Progenitor cell of endocrine pancreas (in vitro differentiated cells): ENCODE measurements at regions not wholly inside any gene's neighbourhood (a gene's known extent, or its start where the extent isn't known, plus 50 kb on each side); places are given as distances from the start of the nearest gene placed in this dataset.

Source experiments
- DNase-seq: peaks from one replicate; pipeline ENCODE4 v3.0.0; 2021; ENCODE audit warnings: low spot score; ENCODE audit not compliant: unreplicated experiment
- H3K27ac Mint-ChIP-seq: 2 replicates; pipeline ENCODE4 v1.8.0; 2021; ENCODE audit warnings: mild to moderate bottlenecking, moderate library complexity, mixed read lengths
- H3K27me3 Mint-ChIP-seq: 2 replicates; pipeline ENCODE4 v1.8.0; 2021; ENCODE audit warnings: mixed read lengths
- H3K36me3 Mint-ChIP-seq: 2 replicates; pipeline ENCODE4 v1.8.0; 2022; ENCODE audit warnings: mixed read lengths; ENCODE audit not compliant: insufficient read depth
- H3K4me1 Mint-ChIP-seq: 2 replicates; pipeline ENCODE4 v1.8.0; 2021; ENCODE audit warnings: low read depth, mixed read lengths
- H3K4me3 Mint-ChIP-seq: 2 replicates; pipeline ENCODE4 v1.8.0; 2021; ENCODE audit warnings: low read depth, mild to moderate bottlenecking, moderate library complexity, mixed read lengths
- H3K9me3 Mint-ChIP-seq: 2 replicates; pipeline ENCODE4 v1.8.0; 2021; ENCODE audit warnings: low read depth, mixed read lengths
- TF ChIP-seq, protein P1 (sequence below): fragments of 200-600 bp; sonication (generic); IDR thresholded peaks from one replicate; pipeline ENCODE4 v1.5.0; 2021; ENCODE audit warnings: antibody characterized with exemption, mild to moderate bottlenecking; ENCODE audit not compliant: unreplicated experiment

DNA sequence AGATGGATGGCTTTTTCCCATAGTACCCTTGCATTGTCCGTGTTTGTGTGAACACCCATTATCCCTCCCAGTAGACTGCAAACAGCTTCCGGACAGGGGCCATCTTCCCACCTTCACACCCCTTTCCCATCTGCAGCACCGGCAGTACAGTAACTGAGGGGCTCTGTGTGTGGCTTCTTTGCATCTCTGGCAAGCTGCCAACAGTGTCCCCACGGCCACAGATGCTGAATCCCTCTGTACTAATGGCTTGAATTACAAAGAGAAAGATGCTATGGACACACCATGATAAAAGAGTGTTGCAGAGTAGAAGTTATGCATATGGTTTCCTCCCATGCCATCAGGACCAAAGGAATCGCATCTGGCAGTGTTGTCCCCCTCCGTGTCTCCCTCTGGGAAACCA lies 101.1 kb upstream of the CDYL start:
- H3K4me1 Mint-ChIP-seq = no peaks in the 10 kb centered on the region
- no peak overlapping the region for H3K27ac Mint-ChIP-seq
- no peak overlapping the region for H3K4me3 Mint-ChIP-seq
- no peaks in the 10 kb centered on the region for H3K9me3 Mint-ChIP-seq
- no peak for DNase-seq
- H3K27me3 Mint-ChIP-seq = peaks cover 2% of the 10 kb centered on the region
- H3K36me3 Mint-ChIP-seq = no peaks in the 10 kb centered on the region
- TF ChIP-seq, protein P1, sequence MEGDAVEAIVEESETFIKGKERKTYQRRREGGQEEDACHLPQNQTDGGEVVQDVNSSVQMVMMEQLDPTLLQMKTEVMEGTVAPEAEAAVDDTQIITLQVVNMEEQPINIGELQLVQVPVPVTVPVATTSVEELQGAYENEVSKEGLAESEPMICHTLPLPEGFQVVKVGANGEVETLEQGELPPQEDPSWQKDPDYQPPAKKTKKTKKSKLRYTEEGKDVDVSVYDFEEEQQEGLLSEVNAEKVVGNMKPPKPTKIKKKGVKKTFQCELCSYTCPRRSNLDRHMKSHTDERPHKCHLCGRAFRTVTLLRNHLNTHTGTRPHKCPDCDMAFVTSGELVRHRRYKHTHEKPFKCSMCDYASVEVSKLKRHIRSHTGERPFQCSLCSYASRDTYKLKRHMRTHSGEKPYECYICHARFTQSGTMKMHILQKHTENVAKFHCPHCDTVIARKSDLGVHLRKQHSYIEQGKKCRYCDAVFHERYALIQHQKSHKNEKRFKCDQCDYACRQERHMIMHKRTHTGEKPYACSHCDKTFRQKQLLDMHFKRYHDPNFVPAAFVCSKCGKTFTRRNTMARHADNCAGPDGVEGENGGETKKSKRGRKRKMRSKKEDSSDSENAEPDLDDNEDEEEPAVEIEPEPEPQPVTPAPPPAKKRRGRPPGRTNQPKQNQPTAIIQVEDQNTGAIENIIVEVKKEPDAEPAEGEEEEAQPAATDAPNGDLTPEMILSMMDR = no peak

DNA sequence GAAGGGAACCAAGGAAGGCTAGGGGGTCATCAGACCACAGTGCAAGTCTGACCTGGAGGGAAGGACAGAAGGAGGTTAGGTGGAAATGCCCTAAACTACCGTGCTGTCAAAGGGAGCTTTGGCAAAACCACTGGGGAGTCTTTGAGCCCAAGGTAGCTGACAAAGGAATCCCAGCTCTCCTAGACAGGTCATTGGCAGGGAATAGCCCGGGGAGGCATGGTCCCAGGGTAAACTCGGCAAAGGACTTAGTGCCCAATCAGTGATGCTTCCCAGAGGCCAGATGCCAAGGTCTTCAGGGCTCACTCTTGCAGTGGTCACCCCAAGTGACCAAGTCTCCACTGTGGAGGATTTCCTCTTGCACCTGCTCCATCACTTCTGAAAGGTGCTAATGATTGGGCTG lies 102.3 kb upstream of the CDYL start:
- H3K27ac Mint-ChIP-seq = no peak overlapping the region
- no peaks in the 10 kb centered on the region for H3K36me3 Mint-ChIP-seq
- TF ChIP-seq, protein P1 = no peak
- H3K9me3 Mint-ChIP-seq = no peaks in the 10 kb centered on the region
- H3K4me1 Mint-ChIP-seq = no peaks in the 10 kb centered on the region
- H3K27me3 Mint-ChIP-seq = peaks cover 5% of the 10 kb centered on the region
- DNase-seq = no peak
- no peak overlapping the region for H3K4me3 Mint-ChIP-seq

DNA sequence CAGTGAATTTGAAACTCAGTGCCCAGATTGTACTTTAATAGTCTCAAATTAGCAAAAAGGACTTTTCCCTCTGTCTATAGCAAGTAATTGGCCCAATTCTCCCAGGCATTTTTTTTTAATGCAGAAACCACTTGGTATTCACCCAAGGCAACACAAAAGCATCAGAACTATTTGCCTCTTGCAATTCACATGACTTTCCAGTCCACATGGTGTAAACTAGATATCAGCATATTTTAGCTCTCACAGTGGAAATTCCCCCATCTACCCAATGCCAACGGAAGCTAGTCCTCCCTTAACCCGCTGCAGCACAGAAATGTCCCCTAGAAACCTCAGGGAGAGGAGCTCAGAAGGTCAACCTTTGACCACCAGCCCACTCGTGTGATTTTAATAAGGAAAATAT lies 103.4 kb upstream of the CDYL start:
- no peaks in the 10 kb centered on the region for H3K9me3 Mint-ChIP-seq
- H3K36me3 Mint-ChIP-seq = no peaks in the 10 kb centered on the region
- TF ChIP-seq, protein P1 = no peak
- H3K27ac Mint-ChIP-seq = no peak overlapping the region
- DNase-seq = no peak
- peaks cover 9% of the 10 kb centered on the region for H3K27me3 Mint-ChIP-seq
- no peaks in the 10 kb centered on the region for H3K4me1 Mint-ChIP-seq
- no peak overlapping the region for H3K4me3 Mint-ChIP-seq

DNA sequence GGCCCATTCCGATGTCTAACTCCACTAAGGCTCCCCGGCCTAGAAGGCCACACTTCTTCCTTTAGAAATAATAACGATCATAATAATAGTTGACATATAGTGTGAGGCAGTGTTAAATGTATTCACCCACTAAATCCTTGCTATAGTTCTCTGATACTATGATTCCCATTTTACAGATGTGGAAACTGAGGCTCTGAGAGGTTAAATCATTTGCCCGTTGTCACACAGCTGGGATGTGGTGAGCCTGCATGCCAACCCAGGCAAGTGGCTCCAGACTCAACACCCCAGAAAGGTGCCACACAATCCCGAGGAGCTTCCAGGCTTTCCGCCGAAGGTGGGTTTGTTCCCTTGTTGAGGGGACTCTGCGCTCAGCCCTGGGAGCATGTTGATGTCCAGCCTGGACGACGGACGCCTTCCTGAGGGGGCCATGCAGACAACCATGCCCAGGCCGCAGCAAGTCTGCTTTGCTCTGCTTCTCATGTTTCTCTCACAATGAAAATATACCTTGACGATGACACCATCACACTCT lies 104.6 kb upstream of the CDYL start:
- Mint-ChIP-seq H3K4me3 (no peak overlapping the region), H3K27ac (no peak overlapping the region), H3K4me1 (no peaks in the 10 kb centered on the region), H3K36me3 (no peaks in the 10 kb centered on the region), H3K9me3 (no peaks in the 10 kb centered on the region), H3K27me3 (peaks cover 13% of the 10 kb centered on the region)
- no peak for DNase-seq
- TF ChIP-seq, protein P1 = no peak

DNA sequence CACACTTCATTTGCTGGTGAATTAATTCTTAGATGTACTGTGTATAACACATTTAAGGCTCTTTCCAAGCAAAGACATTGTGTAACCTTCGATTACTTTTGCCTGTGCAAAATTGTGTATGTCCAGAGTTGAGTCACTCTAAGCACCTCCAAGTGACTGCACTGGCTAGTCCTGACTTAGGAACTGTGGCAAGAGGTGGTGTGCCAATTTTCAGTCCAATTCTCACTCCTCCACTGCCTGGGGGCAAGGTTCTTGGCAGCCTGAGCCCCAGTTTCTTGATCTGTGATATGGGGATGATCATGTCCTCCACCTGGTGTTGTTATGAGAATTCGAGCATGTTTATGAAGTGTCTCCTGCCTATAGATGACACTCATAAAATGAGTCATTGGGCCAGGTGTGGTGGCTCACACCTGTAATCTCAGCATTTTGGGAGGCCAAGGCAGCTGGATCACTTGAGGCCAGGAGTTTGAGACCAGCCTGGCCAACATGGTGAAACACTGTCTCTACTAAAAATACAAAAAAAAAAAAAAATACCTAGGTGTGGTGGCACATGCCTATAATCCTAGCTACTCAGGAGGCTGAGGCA lies 105.3 kb upstream of the CDYL start:
- no peaks in the 10 kb centered on the region for H3K36me3 Mint-ChIP-seq
- no peak overlapping the region for H3K4me3 Mint-ChIP-seq
- no peaks in the 10 kb centered on the region for H3K4me1 Mint-ChIP-seq
- DNase-seq = no peak
- no peaks in the 10 kb centered on the region for H3K9me3 Mint-ChIP-seq
- TF ChIP-seq, protein P1 = no peak
- peaks cover 16% of the 10 kb centered on the region for H3K27me3 Mint-ChIP-seq
- H3K27ac Mint-ChIP-seq = no peak overlapping the region
